ENCODE measurements at regions not wholly inside any gene's neighbourhood (a gene's known extent, or its start where the extent isn't known, plus 50 kb on each side); places are given as distances from the start of the nearest gene placed in this dataset.
"Not testable (repeated sequence)": the region's sequence is repeated elsewhere in the genome, so short reads cannot be mapped to it uniquely, and the experiment has no call there.

- no peak for DNase-seq
- H3K4me3 ChIP-seq = no peak overlapping the region
- no peaks in the 10 kb centered on the region for H4K20me1 ChIP-seq (ENCODE audit: insufficient read depth)
- TF ChIP-seq EZH2phosphoT487 (IDR thresholded peaks at IDR 0.05; ENCODE audit: insufficient read depth, low read depth) (no peak), EZH2 (IDR thresholded peaks at IDR 0.05; ENCODE audit: insufficient read depth, poor library complexity, severe bottlenecking) (no peak)
- H3K27ac ChIP-seq = no peak overlapping the region
- H3K9me3 ChIP-seq (ENCODE audit: low read depth) = no peaks in the 10 kb centered on the region
- no peaks in the 10 kb centered on the region for H3K4me1 ChIP-seq (ENCODE audit: insufficient read depth)
- no peak overlapping the region for H3K4me2 ChIP-seq (ENCODE audit: unreplicated experiment)
- WGBS, 2 experiments (ENCODE audit: low coverage in 1 of 2, low lambda C conversion rate in 2 of 2, missing lambda C conversion rate in 2 of 2) = 63 to 65% methylated on average over 15 of the region's 15 CpGs
- H3K79me2 ChIP-seq (ENCODE audit: insufficient read depth) = no peaks in the 10 kb centered on the region
- H3K9ac ChIP-seq = no peak overlapping the region
- no peaks in the 10 kb centered on the region for H3K36me3 ChIP-seq (ENCODE audit: low read depth)
- H3F3A ChIP-seq (ENCODE audit: insufficient read depth) = no peaks in the 10 kb centered on the region
- H3K9me2 ChIP-seq (ENCODE audit: insufficient read depth) = no peaks in the 10 kb centered on the region
- H3K27me3 ChIP-seq (replicated peaks; ENCODE audit: insufficient read depth) = peaks cover 20% of the 10 kb centered on the region
- H2AFZ ChIP-seq = no peak overlapping the region
- in situ Hi-C loops (cut with MboI) = no loop called here
These were observed 65.7 kb upstream of the LRPPRC start for GRCh38 chr2:44061469-44061868.

GRCh38 chr2:44061876-44062275, 66.1 kb upstream of the LRPPRC start:
- peaks cover 20% of the 10 kb centered on the region for H3K27me3 ChIP-seq (replicated peaks; ENCODE audit: insufficient read depth)
- no peak for DNase-seq
- no peak overlapping the region for H3K4me3 ChIP-seq
- no peaks in the 10 kb centered on the region for H3K9me2 ChIP-seq (ENCODE audit: insufficient read depth)
- H3K79me2 ChIP-seq (ENCODE audit: insufficient read depth) = no peaks in the 10 kb centered on the region
- H3K4me2 ChIP-seq (ENCODE audit: unreplicated experiment) = no peak overlapping the region
- 72 to 78% methylated on average over 7 of the region's 7 CpGs for WGBS, 2 experiments (ENCODE audit: low coverage in 1 of 2, low lambda C conversion rate in 2 of 2, missing lambda C conversion rate in 2 of 2)
- no peak overlapping the region for H3K27ac ChIP-seq
- TF ChIP-seq EZH2phosphoT487 (IDR thresholded peaks at IDR 0.05; ENCODE audit: insufficient read depth, low read depth) = no peak
- TF ChIP-seq EZH2 (IDR thresholded peaks at IDR 0.05; ENCODE audit: insufficient read depth, poor library complexity, severe bottlenecking) = no peak
- no peak overlapping the region for H3K9ac ChIP-seq
- H3K9me3 ChIP-seq (ENCODE audit: low read depth) = no peaks in the 10 kb centered on the region
- in situ Hi-C loops (cut with MboI) = no loop called here
- no peaks in the 10 kb centered on the region for H3F3A ChIP-seq (ENCODE audit: insufficient read depth)
- H3K4me1 ChIP-seq (ENCODE audit: insufficient read depth) = no peaks in the 10 kb centered on the region
- H3K36me3 ChIP-seq (ENCODE audit: low read depth) = no peaks in the 10 kb centered on the region
- H4K20me1 ChIP-seq (ENCODE audit: insufficient read depth) = no peaks in the 10 kb centered on the region
- H2AFZ ChIP-seq = no peak overlapping the region

- Histone ChIP-seq H3K36me3 (ENCODE audit: low read depth) (no peaks in the 10 kb centered on the region), H2AFZ (no peak overlapping the region), H4K20me1 (ENCODE audit: insufficient read depth) (no peaks in the 10 kb centered on the region), H3K9ac (no peak overlapping the region), H3K9me3 (ENCODE audit: low read depth) (no peaks in the 10 kb centered on the region), H3K4me2 (ENCODE audit: unreplicated experiment) (no peak overlapping the region), H3K4me3 (no peak overlapping the region), H3F3A (ENCODE audit: insufficient read depth) (no peaks in the 10 kb centered on the region), H3K79me2 (ENCODE audit: insufficient read depth) (no peaks in the 10 kb centered on the region), H3K9me2 (ENCODE audit: insufficient read depth) (no peaks in the 10 kb centered on the region), H3K4me1 (ENCODE audit: insufficient read depth) (no peaks in the 10 kb centered on the region), H3K27me3 (replicated peaks; ENCODE audit: insufficient read depth) (peaks cover 20% of the 10 kb centered on the region), H3K27ac (no peak overlapping the region)
- 4 to 6% methylated on average over 4 of the region's 4 CpGs for WGBS, 2 experiments (ENCODE audit: low coverage in 1 of 2, low lambda C conversion rate in 2 of 2, missing lambda C conversion rate in 2 of 2)
- in situ Hi-C loops (cut with MboI) = no loop called here
- peak; percentile 4 for DNase-seq
- TF ChIP-seq EZH2phosphoT487 (IDR thresholded peaks at IDR 0.05; ENCODE audit: insufficient read depth, low read depth) (no peak), EZH2 (IDR thresholded peaks at IDR 0.05; ENCODE audit: insufficient read depth, poor library complexity, severe bottlenecking) (no peak)
These were observed 67.2 kb upstream of the LRPPRC start for GRCh38 chr2:44063033-44063432.

- peaks cover 23% of the 10 kb centered on the region for H3K27me3 ChIP-seq (replicated peaks; ENCODE audit: insufficient read depth)
- 78 to 82% methylated on average over 6 of the region's 6 CpGs for WGBS, 2 experiments (ENCODE audit: low coverage in 1 of 2, low lambda C conversion rate in 2 of 2, missing lambda C conversion rate in 2 of 2)
- H3K36me3 ChIP-seq (ENCODE audit: low read depth); H3K9ac ChIP-seq; H3K4me3 ChIP-seq; H2AFZ ChIP-seq; H3K9me2 ChIP-seq (ENCODE audit: insufficient read depth); in situ Hi-C loops (cut with MboI); H3K9me3 ChIP-seq (ENCODE audit: low read depth); DNase-seq; H3F3A ChIP-seq (ENCODE audit: insufficient read depth); H4K20me1 ChIP-seq (ENCODE audit: insufficient read depth); H3K4me1 ChIP-seq (ENCODE audit: insufficient read depth); H3K4me2 ChIP-seq (ENCODE audit: unreplicated experiment); H3K27ac ChIP-seq; H3K79me2 ChIP-seq (ENCODE audit: insufficient read depth): not testable (repeated sequence)
These were observed 68.5 kb upstream of the LRPPRC start for GRCh38 chr2:44064281-44064680.

GRCh38 chr2:44067012-44067790, 71.4 kb upstream of the LRPPRC start:
- H2AFZ ChIP-seq; H3K79me2 ChIP-seq (ENCODE audit: insufficient read depth); H3K9me3 ChIP-seq (ENCODE audit: low read depth); H4K20me1 ChIP-seq (ENCODE audit: insufficient read depth); H3K27me3 ChIP-seq (replicated peaks; ENCODE audit: insufficient read depth); H3K9ac ChIP-seq; H3K9me2 ChIP-seq (ENCODE audit: insufficient read depth); H3F3A ChIP-seq (ENCODE audit: insufficient read depth); DNase-seq; in situ Hi-C loops (cut with MboI); H3K4me3 ChIP-seq; H3K27ac ChIP-seq; H3K4me2 ChIP-seq (ENCODE audit: unreplicated experiment); H3K4me1 ChIP-seq (ENCODE audit: insufficient read depth); H3K36me3 ChIP-seq (ENCODE audit: low read depth): not testable (repeated sequence)
- WGBS, 2 experiments (ENCODE audit: low coverage in 1 of 2, low lambda C conversion rate in 2 of 2, missing lambda C conversion rate in 2 of 2) = 91 to 100% methylated on average over 1 to 54 of the region's 57 CpGs

- H3K9me2 ChIP-seq (ENCODE audit: insufficient read depth); H3K27ac ChIP-seq; H4K20me1 ChIP-seq (ENCODE audit: insufficient read depth); H3F3A ChIP-seq (ENCODE audit: insufficient read depth); in situ Hi-C loops (cut with MboI); H3K4me3 ChIP-seq; H3K9me3 ChIP-seq (ENCODE audit: low read depth); H3K4me2 ChIP-seq (ENCODE audit: unreplicated experiment); H3K4me1 ChIP-seq (ENCODE audit: insufficient read depth); H3K9ac ChIP-seq; H3K36me3 ChIP-seq (ENCODE audit: low read depth); H3K79me2 ChIP-seq (ENCODE audit: insufficient read depth); H3K27me3 ChIP-seq (replicated peaks; ENCODE audit: insufficient read depth); H2AFZ ChIP-seq; DNase-seq: not testable (repeated sequence)
- 86 to 93% methylated on average over 18 to 20 of the region's 22 CpGs for WGBS, 2 experiments (ENCODE audit: low coverage in 1 of 2, low lambda C conversion rate in 2 of 2, missing lambda C conversion rate in 2 of 2)
These were observed 72.0 kb upstream of the LRPPRC start for GRCh38 chr2:44067791-44068181.
